ENCODE measurements at regions not wholly inside any gene's neighbourhood (a gene's known extent, or its start where the extent isn't known, plus 50 kb on each side); places are given as distances from the start of the nearest gene placed in this dataset.

- DNase-seq: no peak
Observed at GRCh38 chr22:48321986-48322545, 1505.6 kb downstream of the BRD1 start.

GRCh38 chr22:48320683-48321451, 1506.8 kb downstream of the BRD1 start:
- no peak for DNase-seq

DNA sequence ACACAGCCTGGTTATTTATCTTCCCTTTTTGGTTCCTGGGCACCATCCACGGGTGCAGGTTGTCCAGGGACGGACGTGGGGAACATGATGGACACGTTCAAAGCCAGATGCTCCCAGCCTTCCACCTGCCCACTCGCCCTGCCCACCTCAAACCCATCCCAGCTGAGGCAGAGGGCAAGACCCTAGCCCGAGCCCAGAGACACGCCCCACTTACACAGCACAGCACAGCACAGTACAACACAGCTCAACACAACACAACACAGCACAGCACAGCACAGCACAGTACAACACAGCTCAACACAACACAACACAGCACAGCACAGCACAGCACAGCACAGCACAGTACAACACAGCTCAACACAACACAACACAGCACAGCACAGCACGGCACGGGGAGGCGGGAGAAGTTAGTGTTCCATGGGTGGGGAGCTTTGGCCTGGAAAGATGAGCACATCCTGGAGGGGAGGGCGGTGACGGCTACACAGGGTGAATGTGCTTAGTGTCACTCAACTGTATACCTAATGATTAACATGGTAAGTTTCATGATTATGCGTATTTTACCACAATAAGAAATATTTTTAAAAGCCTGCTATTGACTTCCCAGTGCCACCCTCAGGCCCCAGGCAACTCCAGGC, 1507.5 kb downstream of the BRD1 start:
- DNase-seq: no peak

- DNase-seq: no peak
Observed at GRCh38 chr22:48319321-48320047, 1508.2 kb downstream of the BRD1 start.

DNA sequence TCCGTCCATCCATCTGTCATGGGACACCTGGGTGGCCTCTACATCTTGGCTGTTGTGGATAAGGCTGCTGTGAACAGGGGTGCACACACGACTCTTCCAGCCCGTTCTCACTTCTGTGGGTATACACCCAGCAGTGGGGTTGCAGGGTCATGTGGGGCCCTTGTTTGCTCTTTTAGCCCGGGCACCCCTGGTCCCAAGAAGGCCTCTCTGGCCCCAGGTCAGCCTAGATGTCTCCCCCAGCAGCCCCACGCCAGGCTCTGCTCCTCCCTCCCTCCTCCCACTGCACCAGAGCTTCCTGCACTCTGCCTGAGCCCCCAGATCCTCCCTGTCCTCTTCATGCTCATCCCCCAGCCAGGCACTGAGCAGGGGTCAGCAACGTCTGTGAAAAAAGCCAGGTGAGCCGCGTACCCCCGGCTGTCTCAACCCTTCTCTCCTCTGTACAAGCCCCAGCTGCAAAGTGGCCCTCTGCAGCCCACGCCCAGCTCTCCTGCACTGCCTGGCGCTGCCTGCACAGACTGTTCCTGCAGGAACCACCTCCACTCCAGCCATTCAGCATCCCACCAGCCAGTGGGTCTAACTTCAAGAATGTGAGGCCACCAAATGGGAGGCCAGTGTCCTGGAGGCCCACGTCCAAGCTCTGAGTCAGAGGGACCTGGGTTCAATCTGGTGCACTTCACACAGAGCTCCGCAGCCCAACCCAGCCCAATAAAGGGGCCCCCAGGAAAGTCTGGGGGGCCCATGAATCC, 1508.9 kb downstream of the BRD1 start:
- DNase-seq: no peak

DNA sequence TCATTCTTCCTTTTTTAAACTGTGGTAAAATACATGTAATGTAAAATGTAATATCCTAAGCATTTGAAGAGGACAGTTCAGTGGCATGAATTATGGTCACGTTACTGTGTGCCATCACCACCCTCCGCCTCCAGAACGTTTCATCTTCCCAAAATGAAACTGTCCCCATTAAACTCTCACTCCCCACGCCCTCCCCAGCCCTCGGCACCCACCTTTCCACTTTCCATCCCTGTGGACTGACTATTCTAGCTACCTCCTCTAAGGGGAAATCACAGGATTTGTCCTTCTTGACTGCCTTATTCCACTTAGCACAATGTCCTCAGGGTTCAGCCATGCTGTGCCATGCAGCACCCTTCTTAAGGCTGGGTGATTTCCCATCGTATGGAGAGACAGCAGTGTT, 1509.5 kb downstream of the BRD1 start:
- DNase-seq: no peak

GRCh38 chr22:48316257-48317250, 1511.1 kb downstream of the BRD1 start:
- DNase-seq: no peak

DNA sequence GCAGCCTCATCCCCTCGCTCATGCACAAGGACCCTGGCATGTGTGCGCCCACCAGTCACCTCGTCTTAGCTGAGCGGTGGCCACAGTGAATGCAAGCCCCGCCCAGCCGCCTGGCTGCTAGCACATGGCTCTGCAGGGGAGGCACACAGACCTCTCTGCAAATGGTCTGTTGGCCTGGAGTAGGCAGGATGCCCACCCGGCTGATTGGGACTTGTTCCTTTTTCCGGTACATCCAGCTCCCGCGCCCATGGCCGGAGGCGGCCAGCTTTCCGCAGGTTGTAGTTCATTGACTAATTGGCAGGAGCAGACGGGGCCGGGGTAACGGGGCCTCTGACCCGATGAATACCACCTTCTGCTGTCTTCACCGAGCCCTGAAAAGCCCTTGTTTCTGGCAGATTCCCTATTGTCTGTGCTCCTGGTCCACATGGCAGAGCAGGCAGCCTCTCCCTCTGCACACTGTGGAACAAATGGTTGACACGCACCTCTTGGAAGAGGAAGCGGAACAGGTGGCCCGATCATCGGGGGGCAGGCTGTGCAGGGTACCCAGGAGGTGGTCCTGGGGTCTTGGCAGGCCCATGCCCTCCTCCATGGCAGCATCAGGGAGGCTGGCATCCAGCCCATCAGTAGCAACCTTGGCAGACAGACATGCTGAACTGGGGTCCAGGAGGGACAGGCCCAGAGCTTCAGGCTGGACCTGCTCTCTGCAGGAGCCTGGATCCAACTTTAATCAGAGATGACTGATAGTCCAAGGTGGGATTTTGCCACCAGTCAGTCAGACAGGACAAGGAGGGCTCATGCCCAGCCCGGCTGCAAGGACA, 1512.0 kb downstream of the BRD1 start:
- DNase-seq: no peak

GRCh38 chr22:48314073-48314472, 1513.6 kb downstream of the BRD1 start:
- DNase-seq: no peak

GRCh38 chr22:48313175-48313830, 1514.4 kb downstream of the BRD1 start:
- no peak for DNase-seq

DNA sequence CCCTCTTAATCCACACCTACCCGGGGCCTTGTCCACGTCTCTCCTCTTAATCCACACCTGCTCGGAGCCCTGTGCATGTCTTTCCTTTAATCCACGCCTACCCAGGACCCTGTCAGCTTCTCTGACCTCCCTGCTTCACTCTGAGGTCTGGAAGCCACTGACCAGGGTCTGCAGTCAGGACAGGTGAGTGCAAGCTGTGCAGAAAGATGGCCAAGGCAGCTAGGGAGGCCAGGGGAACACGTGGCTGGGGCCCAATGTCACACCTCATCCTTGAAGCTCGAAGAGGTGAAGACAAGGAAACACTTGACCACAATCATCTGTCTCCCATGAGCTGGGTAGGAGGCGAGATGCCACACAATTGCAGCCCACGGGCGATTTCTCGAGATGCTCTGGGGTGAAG, 1516.9 kb downstream of the BRD1 start:
- no peak for DNase-seq

DNA sequence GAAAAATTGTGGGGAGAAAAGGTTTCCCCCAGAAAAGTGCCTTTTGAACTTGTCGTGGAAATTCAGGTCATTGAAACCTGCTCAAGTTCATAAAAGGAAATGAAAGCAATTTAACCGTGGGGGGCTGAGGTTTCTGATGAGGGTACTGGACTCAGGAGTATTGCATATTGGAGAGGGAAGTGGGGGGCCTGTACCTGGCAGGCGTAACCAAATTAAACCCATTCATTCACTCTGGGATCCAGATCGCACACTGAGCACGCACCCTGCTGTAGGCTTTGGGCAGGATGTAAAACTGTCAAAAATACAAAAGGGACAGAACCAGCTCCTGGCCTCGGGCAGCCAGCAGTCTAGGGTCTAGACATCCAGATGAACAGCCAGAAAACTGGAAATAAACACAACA, 1517.4 kb downstream of the BRD1 start:
- no peak for DNase-seq

DNA sequence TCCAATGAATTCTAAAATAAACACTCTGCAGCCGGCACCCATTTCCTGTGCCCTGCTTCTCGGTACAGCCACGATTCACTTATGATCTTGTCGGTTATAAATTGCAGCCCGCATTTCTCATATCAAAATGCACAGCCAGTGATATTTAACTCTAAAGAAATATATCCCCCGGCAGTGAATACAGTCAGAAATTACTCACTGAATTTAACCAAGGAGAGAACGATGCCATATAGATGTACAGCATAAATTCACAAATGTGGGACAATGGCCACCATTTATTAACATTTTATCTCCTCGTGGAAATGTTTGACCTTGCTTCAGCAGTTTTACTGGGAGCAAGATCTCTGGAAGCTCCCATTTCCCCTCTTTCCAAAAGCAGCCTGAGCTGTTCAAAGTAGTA, 1517.8 kb downstream of the BRD1 start:
- DNase-seq: no peak

DNA sequence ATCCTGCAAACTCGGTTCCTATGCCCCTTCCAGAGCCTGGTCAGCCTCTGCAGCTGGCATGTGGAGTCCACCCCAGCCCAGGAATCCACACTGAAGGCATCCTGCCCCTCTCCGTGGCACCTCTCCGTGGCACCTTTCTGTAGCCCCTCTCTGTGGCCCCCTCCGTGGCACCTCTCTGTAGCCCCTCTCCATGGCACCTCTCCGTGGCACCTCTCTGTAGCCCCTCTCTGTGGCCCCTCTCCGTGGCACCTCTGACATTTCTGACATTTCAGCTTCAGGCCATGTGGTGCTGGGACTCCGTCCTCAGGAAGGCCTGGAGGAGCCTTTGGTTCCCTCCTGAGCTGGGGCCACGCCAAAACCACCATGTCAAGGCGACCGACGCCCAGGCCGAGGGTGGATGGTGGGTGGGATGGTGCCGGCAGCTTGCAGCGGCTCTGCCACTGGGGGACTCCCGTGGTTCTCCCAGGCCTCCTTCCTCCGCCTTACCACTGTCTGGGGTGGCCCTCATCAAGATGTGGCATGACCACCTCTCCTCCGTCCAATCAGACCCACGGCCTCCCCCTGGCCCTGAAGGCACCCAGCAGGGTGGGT, 1518.5 kb downstream of the BRD1 start:
- no peak for DNase-seq

- DNase-seq: no peak
Observed at GRCh38 chr22:48307931-48308330, 1519.7 kb downstream of the BRD1 start.

GRCh38 chr22:48306785-48307510, 1520.7 kb downstream of the BRD1 start:
- DNase-seq: no peak

DNA sequence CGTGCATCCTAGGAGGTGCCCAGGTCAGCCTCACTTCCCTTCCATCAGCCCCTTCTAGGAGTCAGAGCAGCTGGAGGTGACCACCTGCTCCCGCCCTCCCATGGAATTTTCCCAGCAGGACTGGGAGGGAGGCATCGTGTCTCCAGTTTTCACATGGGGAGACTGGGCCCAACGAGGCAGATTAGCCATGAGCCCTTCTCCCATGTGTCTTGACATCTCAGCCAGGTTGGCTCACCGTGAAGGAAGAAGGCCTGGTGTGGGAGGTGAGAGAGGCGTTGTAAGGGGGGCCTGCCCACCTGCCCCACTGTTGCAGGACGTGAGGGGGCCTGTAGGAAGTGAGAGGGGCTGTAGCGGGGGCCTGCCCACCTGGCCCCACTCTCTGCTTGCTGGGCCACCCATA, 1521.4 kb downstream of the BRD1 start:
- DNase-seq: no peak

GRCh38 chr22:48305726-48306235, 1521.9 kb downstream of the BRD1 start:
- DNase-seq: no peak

DNA sequence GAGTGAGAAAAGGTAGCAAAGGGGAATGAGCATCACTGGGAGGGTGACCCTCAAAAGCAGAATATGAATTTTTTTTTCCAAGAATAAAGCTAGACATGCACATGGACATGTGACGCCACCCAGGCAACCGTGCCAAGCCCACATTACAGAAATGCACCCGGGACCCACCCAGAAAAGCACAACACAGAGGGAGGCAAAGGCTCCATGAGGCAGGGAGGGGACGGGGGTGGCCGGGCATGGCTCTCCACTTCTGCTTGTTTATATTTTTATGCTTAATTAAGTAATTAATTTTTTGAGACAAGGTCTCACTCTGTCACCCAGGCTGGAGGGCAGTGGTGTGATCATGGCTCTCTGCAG, 1524.3 kb downstream of the BRD1 start:
- no peak for DNase-seq

Measured in activated CD4-positive, alpha-beta T cell treated with anti-CD3 and anti-CD28 coated beads, Interleukin-2, amount 50 U/mL, for 16 hours (primary cell).